H7 (cell line): ENCODE measurements at regions not wholly inside any gene's neighbourhood (a gene's known extent, or its start where the extent isn't known, plus 50 kb on each side); places are given as distances from the start of the nearest gene placed in this dataset.

Experiments used
- DNase-seq: peaks from one replicate; pipeline ENCODE4 v3.0.0; 2012
- H3K27me3 ChIP-seq: 2 replicates; pipeline ENCODE4 v1.6.0; 2011; ENCODE audit warnings: mild to moderate bottlenecking, low read length; ENCODE audit not compliant: control insufficient read depth, insufficient read depth
- H3K36me3 ChIP-seq: replicated peaks from 2 replicates; pipeline ENCODE4 v1.5.1; 2011; ENCODE audit warnings: low read length; ENCODE audit not compliant: control insufficient read depth, insufficient read depth
- H3K4me3 ChIP-seq: 2 replicates; pipeline ENCODE4 v1.5.1; 2011; ENCODE audit warnings: low read depth, mild to moderate bottlenecking, control low read depth, low read length, moderate library complexity; ENCODE audit not compliant: insufficient read depth

GRCh38 chr4:129379429-129379828 is 283.5 kb downstream of the C4orf33 start:
- no peak for DNase-seq
- H3K4me3 ChIP-seq, result no peak overlapping the region

GRCh38 chr4:129384974-129385373 is 289.0 kb downstream of the C4orf33 start:
- Histone ChIP-seq H3K27me3 (no peaks in the 10 kb centered on the region), H3K36me3 (no peaks in the 10 kb centered on the region), H3K4me3 (no peak overlapping the region)
- DNase-seq, result no peak

More at GRCh38 chr4:129379429-129379828, 283.5 kb downstream of the C4orf33 start:
- no peaks in the 10 kb centered on the region for H3K36me3 ChIP-seq
- no peaks in the 10 kb centered on the region for H3K27me3 ChIP-seq

DNA sequence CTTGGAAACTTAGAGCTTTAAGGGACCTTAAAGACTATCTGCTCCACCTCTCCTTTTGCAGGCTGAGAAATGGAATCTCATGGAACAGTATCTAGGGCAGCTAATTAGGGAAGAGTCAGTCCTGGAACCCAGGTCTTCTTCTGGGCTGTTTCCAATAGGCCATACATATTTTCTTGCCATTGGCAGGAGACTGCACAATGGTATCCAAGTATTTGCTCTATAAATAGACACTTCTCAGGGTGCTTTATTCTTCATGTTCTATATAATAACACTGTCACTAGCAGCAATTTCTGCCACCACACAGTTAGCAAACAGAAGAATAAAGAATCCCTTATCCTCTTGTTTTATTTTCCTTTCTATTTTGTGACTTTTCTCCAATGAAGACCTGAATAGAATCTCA is 291.7 kb downstream of the C4orf33 start:
- H3K4me3 ChIP-seq, result no peak overlapping the region
- H3K27me3 ChIP-seq, result no peaks in the 10 kb centered on the region
- H3K36me3 ChIP-seq, result no peaks in the 10 kb centered on the region
- DNase-seq, result no peak

DNA sequence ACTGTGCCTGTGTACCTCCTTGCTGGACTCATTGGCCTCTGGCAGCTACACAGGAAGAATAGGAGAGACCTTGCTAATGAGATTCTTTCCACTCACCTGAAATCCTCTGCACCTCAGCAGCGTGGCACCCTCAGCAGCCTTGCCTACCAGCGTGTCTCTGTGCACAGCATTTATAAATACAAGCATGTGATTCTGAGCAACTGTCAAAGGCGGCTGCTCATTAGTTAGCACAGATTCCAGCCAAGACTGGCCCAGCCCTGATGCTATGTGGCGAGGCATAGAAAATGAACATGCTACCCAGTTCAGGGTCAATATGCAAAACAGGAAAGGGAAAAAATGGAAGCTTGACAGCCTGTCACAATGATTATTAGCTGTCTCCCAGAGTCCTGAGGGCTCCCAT is 298.0 kb downstream of the C4orf33 start:
- Histone ChIP-seq H3K27me3 (no peaks in the 10 kb centered on the region), H3K36me3 (no peaks in the 10 kb centered on the region), H3K4me3 (no peak overlapping the region)
- DNase-seq, result no peak

DNA sequence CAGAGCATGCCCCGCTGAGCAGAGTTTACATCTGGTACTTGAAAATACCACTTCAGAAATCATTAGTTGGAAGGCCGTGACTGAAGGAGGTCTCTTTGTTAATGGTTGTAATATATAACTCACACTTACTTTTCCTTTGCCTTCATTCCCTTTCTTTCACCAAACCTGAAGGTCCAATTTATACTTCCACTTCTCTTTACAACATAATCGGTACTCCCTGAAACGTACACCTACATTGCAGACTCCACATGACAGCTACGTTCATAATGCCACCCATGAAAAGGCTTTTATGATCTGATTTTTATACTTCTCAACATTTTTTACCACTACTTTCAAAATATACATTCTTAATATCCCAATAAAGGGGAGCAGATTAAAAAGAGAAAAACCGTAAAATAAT is 298.7 kb downstream of the C4orf33 start:
- no peak for DNase-seq
- H3K27me3 ChIP-seq, result no peaks in the 10 kb centered on the region
- no peaks in the 10 kb centered on the region for H3K36me3 ChIP-seq
- H3K4me3 ChIP-seq, result no peak overlapping the region

GRCh38 chr4:129403848-129404247 is 307.9 kb downstream of the C4orf33 start:
- H3K4me3 ChIP-seq, result no peak overlapping the region
- no peaks in the 10 kb centered on the region for H3K27me3 ChIP-seq
- H3K36me3 ChIP-seq, result no peaks in the 10 kb centered on the region
- no peak for DNase-seq

DNA sequence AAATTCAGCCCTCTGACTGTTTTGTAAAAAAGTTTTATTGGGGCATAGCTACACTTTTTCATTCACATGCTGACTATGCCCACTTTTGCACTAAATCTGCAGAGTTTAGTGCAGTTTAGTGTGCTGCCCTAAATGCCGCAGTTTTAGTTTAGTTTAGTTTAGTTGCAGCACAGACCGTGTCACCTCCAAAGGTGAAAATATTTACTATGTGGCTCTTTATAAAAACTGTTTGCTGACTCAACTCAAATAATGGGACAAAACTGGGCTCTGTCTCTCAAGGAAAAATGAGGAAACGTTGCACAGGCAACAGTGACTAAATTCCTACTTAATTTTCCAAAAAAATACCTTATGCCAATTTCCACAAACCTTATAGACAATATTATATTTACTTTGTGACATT is 314.2 kb downstream of the C4orf33 start:
- H3K4me3 ChIP-seq, result no peak overlapping the region
- DNase-seq, result no peak
- no peaks in the 10 kb centered on the region for H3K27me3 ChIP-seq
- no peaks in the 10 kb centered on the region for H3K36me3 ChIP-seq

GRCh38 chr4:129415004-129415403 is 319.1 kb downstream of the C4orf33 start:
- no peaks in the 10 kb centered on the region for H3K36me3 ChIP-seq
- DNase-seq, result no peak

GRCh38 chr4:129420637-129421036 is 324.7 kb downstream of the C4orf33 start:
- no peak for DNase-seq
- Histone ChIP-seq H3K27me3 (no peaks in the 10 kb centered on the region), H3K4me3 (no peak overlapping the region), H3K36me3 (no peaks in the 10 kb centered on the region)

More at GRCh38 chr4:129415004-129415403, 319.1 kb downstream of the C4orf33 start:
- Histone ChIP-seq H3K4me3 (no peak overlapping the region), H3K27me3 (no peaks in the 10 kb centered on the region)

DNA sequence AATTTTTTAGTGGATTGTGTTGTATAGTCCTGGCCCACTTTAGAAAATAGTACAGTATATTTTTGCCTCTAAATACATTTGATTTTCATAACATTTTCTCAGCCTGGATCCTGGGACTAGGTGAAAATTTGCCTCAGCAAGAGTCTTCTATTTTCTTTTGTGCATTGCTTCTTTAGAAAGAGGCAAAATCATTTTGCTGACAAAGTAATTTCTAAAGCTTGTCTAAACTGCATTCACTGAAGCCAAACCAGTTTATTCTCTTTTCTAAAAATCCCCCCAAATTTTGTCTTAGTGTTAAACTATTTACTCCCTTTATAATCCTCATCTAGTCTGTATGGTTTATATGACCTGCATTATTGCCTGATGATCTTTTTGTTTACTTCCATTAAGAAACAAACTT is 326.3 kb downstream of the C4orf33 start:
- Histone ChIP-seq H3K4me3 (no peak overlapping the region), H3K27me3 (no peaks in the 10 kb centered on the region), H3K36me3 (no peaks in the 10 kb centered on the region)
- no peak for DNase-seq

DNA sequence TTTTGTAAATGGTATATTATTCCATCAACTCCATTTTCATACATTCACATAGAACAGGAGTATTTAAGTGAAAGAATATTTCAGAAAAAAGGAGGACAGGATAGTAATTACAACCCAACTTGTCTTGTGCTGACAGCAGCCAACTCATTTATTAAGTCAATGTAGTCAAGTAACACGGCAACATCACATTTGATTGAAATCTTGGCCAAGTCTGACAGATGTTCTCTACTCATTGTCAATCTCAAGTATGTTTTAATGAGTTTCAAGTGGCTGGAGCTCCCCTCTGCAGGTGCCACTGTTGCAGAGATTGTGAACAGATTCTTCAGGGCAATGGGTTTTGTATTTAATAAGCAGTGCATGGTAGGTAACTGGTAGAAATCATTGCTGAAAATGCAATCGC is 332.5 kb downstream of the C4orf33 start:
- H3K27me3 ChIP-seq, result no peaks in the 10 kb centered on the region
- DNase-seq, result no peak
- H3K4me3 ChIP-seq, result no peak overlapping the region
- no peaks in the 10 kb centered on the region for H3K36me3 ChIP-seq

GRCh38 chr4:129429581-129430320 is 333.8 kb downstream of the C4orf33 start:
- H3K36me3 ChIP-seq, result no peaks in the 10 kb centered on the region
- no peaks in the 10 kb centered on the region for H3K27me3 ChIP-seq
- no peak overlapping the region for H3K4me3 ChIP-seq
- DNase-seq, result no peak

DNA sequence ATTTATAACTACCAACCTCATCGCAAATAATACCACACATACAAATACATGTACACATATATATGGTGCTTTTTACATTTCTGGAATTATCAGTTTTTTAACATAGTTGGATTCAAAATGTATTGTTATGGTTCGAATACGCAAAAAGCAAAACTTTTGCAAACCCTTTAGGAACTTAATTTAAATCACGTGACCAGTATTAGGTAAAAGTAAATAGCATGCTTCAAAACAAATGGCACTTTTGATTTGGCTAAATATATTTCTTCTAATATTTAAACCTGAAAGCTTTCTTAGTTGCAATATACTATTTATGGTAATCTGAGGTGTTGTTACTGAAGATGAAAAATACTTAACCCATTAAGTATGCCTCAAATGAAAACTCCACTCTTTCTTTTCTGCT is 341.4 kb downstream of the C4orf33 start:
- H3K36me3 ChIP-seq, result no peaks in the 10 kb centered on the region
- DNase-seq, result no peak
- H3K4me3 ChIP-seq, result no peak overlapping the region
- H3K27me3 ChIP-seq, result no peaks in the 10 kb centered on the region

GRCh38 chr4:129438456-129438981 is 342.6 kb downstream of the C4orf33 start:
- H3K4me3 ChIP-seq, result no peak overlapping the region
- no peaks in the 10 kb centered on the region for H3K27me3 ChIP-seq
- H3K36me3 ChIP-seq, result no peaks in the 10 kb centered on the region
- no peak for DNase-seq

DNA sequence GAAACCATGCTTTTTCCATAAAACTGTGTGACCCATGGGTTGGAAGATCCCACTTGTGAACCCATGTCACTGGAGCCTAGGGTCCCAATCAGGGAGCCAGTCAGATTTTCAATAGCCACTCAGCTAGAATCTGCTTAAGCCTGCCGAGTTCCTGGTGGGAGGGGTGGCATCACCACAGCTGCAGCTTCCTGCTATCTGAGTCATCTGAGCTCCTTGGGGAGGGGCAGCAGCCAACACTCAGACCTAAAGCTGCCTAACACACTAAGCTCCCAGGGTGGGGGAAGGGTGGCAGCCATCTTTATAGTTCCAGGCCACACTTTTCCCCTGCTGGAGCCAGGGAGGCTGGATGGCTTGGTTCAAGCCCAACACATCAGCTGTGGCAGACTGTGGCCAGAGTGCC is 350.1 kb downstream of the C4orf33 start:
- Histone ChIP-seq H3K36me3 (no peaks in the 10 kb centered on the region), H3K27me3 (no peaks in the 10 kb centered on the region), H3K4me3 (no peak overlapping the region)
- DNase-seq, result no peak
